KMS-11 (cell line): ENCODE measurements at regions not wholly inside any gene's neighbourhood (a gene's known extent, or its start where the extent isn't known, plus 50 kb on each side); places are given as distances from the start of the nearest gene placed in this dataset.
A peak's percentile ranks its signal among the peaks of the same experiment; 100 is the strongest.
"Not testable (repeated sequence)": the region's sequence is repeated elsewhere in the genome, so short reads cannot be mapped to it uniquely, and the experiment has no call there.

ENCODE experiments used
- H2AFZ ChIP-seq: fragments of 200-600 bp; sonication (generic); 2 replicates; pipeline ENCODE4 v1.6.1; 2016; ENCODE audit warnings: antibody characterized with exemption, mixed run types, low read depth
- H3K27ac ChIP-seq: fragments of 200-600 bp; sonication (generic); 2 replicates; pipeline ENCODE4 v1.6.1; 2016; ENCODE audit warnings: mild to moderate bottlenecking, mixed run types
- H3K27me3 ChIP-seq: fragments of 200-600 bp; sonication (generic); 2 replicates; pipeline ENCODE4 v1.6.1; 2017; ENCODE audit warnings: mild to moderate bottlenecking, low read depth, mixed run types, moderate library complexity; ENCODE audit not compliant: insufficient read depth
- H3K36me3 ChIP-seq: fragments of 200-600 bp; sonication (generic); 2 replicates; pipeline ENCODE4 v1.6.1; 2017; ENCODE audit warnings: mild to moderate bottlenecking, mixed run types; ENCODE audit not compliant: insufficient read depth
- H3K4me1 ChIP-seq: fragments of 200-600 bp; sonication (generic); 2 replicates; pipeline ENCODE4 v1.6.1; 2016; ENCODE audit warnings: mild to moderate bottlenecking, low read depth, mixed run types; ENCODE audit not compliant: poor library complexity, severe bottlenecking
- H3K4me2 ChIP-seq: fragments of 200-600 bp; sonication (generic); 2 replicates; pipeline ENCODE4 v1.7.0; 2016; ENCODE audit warnings: mild to moderate bottlenecking, mixed run types
- H3K4me3 ChIP-seq: fragments of 200-600 bp; sonication (generic); IDR thresholded peaks from 2 replicates; pipeline ENCODE4 v1.6.1; 2017; ENCODE audit warnings: low read depth, low read length, mixed read lengths; ENCODE audit not compliant: insufficient read depth
- H3K79me2 ChIP-seq: fragments of 200-600 bp; sonication (generic); 2 replicates; pipeline ENCODE4 v1.6.1; 2016; ENCODE audit warnings: low read depth, mixed run types; ENCODE audit not compliant: insufficient read depth
- H3K9ac ChIP-seq: fragments of 200-600 bp; sonication (generic); 2 replicates; pipeline ENCODE4 v1.6.1; 2016; ENCODE audit warnings: mild to moderate bottlenecking, mixed run types
- H4K20me1 ChIP-seq: fragments of 200-600 bp; sonication (generic); 2 replicates; pipeline ENCODE4 v1.6.1; 2016; ENCODE audit warnings: mild to moderate bottlenecking, mixed run types; ENCODE audit not compliant: insufficient read depth
- CTCF ChIP-seq: fragments of 200-600 bp; sonication (generic); conservative IDR thresholded peaks from 2 replicates; pipeline ENCODE4 v1.6.1; 2017; ENCODE audit warnings: low read depth, mild to moderate bottlenecking, antibody characterized with exemption, low read length, moderate library complexity, mixed read lengths

- H3K36me3 ChIP-seq, H3K4me1 ChIP-seq, H3K79me2 ChIP-seq, H3K4me3 ChIP-seq, H4K20me1 ChIP-seq, H3K27me3 ChIP-seq: not testable (repeated sequence)
- TF ChIP-seq CTCF: peak; percentile 72
- Histone ChIP-seq H3K27ac (peak overlapping the region; percentile 24; the same call in 1 of the 2 replicates), H3K9ac (peak overlapping the region; percentile 9; the same call in 1 of the 2 replicates), H2AFZ (peak overlapping the region; percentile 36; the same call in 1 of the 2 replicates), H3K4me2 (peak overlapping the region; percentile 69)
Measured at GRCh38 chr7:128608678-128609421, 63.2 kb upstream of the GARIN1A start.

GRCh38 chr7:128613366-128613765 is 58.7 kb upstream of the GARIN1A start:
- not testable (repeated sequence) for H3K79me2 ChIP-seq, H3K4me1 ChIP-seq, H3K4me3 ChIP-seq, H3K9ac ChIP-seq, H3K27me3 ChIP-seq, H4K20me1 ChIP-seq, H3K4me2 ChIP-seq, H3K36me3 ChIP-seq, H2AFZ ChIP-seq, H3K27ac ChIP-seq

GRCh38 chr7:128614812-128615211 is 57.3 kb upstream of the GARIN1A start:
- not testable (repeated sequence) for H3K79me2 ChIP-seq, H3K9ac ChIP-seq, H3K4me3 ChIP-seq, H3K27ac ChIP-seq, H3K36me3 ChIP-seq, H3K4me1 ChIP-seq, H2AFZ ChIP-seq, H3K4me2 ChIP-seq, H3K27me3 ChIP-seq, H4K20me1 ChIP-seq

GRCh38 chr7:128616799-128617198 is 55.3 kb upstream of the GARIN1A start:
- not testable (repeated sequence) for H3K4me2 ChIP-seq, H4K20me1 ChIP-seq, H3K27ac ChIP-seq, H3K36me3 ChIP-seq, H3K27me3 ChIP-seq, H3K79me2 ChIP-seq, H3K4me3 ChIP-seq, H3K4me1 ChIP-seq, H3K9ac ChIP-seq, H2AFZ ChIP-seq
